BLaER1 (cell line): ENCODE measurements at regions not wholly inside any gene's neighbourhood (a gene's known extent, or its start where the extent isn't known, plus 50 kb on each side); places are given as distances from the start of the nearest gene placed in this dataset.

Experiments
- H3K27ac ChIP-seq: shearing (Covaris generic); formaldehyde crosslinking; 2 replicates; pipeline ENCODE4 v1.8.1; 2022
- H3K27me3 ChIP-seq: shearing (Covaris generic); formaldehyde crosslinking; 2 replicates; pipeline ENCODE4 v1.8.1; 2022
- H3K36me3 ChIP-seq: shearing (Covaris generic); formaldehyde crosslinking; 2 replicates; pipeline ENCODE4 v1.8.1; 2022
- H3K4me1 ChIP-seq: shearing (Covaris generic); formaldehyde crosslinking; 2 replicates; pipeline ENCODE4 v1.8.1; 2022
- H3K4me2 ChIP-seq: shearing (Covaris generic); formaldehyde crosslinking; 2 replicates; pipeline ENCODE4 v1.8.1; 2022
- H3K4me3 ChIP-seq: shearing (Covaris generic); formaldehyde crosslinking; 2 replicates; pipeline ENCODE4 v1.8.1; 2022
- H3K9ac ChIP-seq: shearing (Covaris generic); formaldehyde crosslinking; 2 replicates; pipeline ENCODE4 v1.8.1; 2022
- H3K9me3 ChIP-seq: shearing (Covaris generic); formaldehyde crosslinking; 2 replicates; pipeline ENCODE4 v1.8.1; 2022
- H4K20me1 ChIP-seq: shearing (Covaris generic); formaldehyde crosslinking; 2 replicates; pipeline ENCODE4 v1.8.1; 2022
- Cebpa-rat ChIP-seq: shearing (Covaris generic); IDR thresholded peaks from 2 replicates; pipeline ENCODE4 v1.8.1; 2022

GRCh38 chr5:126182971-126183695 lies 240.1 kb upstream of the GRAMD2B start:
- Histone ChIP-seq H3K4me1 (no peaks in the 10 kb centered on the region), H3K9me3 (no peaks in the 10 kb centered on the region), H3K4me2 (no peak overlapping the region), H3K36me3 (no peaks in the 10 kb centered on the region), H3K4me3 (no peak overlapping the region), H3K27ac (no peak overlapping the region), H3K27me3 (no peaks in the 10 kb centered on the region), H4K20me1 (no peaks in the 10 kb centered on the region), H3K9ac (no peak overlapping the region)
- TF ChIP-seq Cebpa-rat, result no peak

DNA sequence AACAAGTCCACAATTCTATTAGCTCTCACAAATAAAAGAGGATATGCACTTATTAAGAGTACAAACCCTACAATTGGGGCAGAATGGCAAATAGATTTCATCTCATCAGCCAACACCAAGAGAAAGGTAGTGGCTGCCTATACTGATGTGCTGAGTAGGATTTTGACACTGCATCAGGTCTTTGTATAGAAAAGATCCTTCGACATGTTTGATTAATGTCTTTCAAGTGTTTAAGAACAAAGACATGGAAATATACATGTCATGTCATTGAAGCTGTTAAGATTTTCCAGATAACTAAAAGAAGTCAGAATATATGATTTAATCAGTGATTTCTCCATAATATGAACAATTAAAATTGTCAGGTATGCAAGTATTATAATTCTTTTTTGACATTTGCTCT lies 238.7 kb upstream of the GRAMD2B start:
- Histone ChIP-seq H3K9ac (no peak overlapping the region), H3K4me2 (no peak overlapping the region), H3K27ac (no peak overlapping the region)

DNA sequence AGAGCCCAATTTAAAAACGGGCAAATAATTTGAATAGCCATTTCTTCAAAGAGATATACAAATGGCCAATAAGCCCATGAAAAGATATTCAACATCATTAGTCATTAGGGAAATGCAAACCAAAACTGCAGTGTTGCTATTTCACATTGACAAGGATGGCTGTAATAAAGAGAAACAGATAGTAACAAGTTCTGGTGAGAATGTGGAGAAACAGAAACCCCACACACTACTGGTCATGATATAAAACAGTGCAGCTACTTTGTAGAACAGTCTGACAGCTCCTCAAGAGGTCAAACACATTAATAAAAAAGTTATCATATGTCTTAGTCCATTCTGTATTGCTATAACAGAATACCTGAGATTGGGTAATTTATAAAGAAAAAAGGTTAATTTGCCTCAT lies 237.0 kb upstream of the GRAMD2B start:
- no peaks in the 10 kb centered on the region for H3K27me3 ChIP-seq
- H3K4me1 ChIP-seq, result no peaks in the 10 kb centered on the region
- no peak overlapping the region for H3K27ac ChIP-seq
- H4K20me1 ChIP-seq, result no peaks in the 10 kb centered on the region
- TF ChIP-seq Cebpa-rat, result no peak
- no peak overlapping the region for H3K9ac ChIP-seq
- H3K4me3 ChIP-seq, result no peak overlapping the region
- no peaks in the 10 kb centered on the region for H3K36me3 ChIP-seq
- H3K4me2 ChIP-seq, result no peak overlapping the region
- no peaks in the 10 kb centered on the region for H3K9me3 ChIP-seq

More for the DNA sequence above, 238.7 kb upstream of the GRAMD2B start:
- no peaks in the 10 kb centered on the region for H3K27me3 ChIP-seq
- H3K9me3 ChIP-seq, result no peaks in the 10 kb centered on the region
- no peaks in the 10 kb centered on the region for H4K20me1 ChIP-seq
- TF ChIP-seq Cebpa-rat, result no peak
- no peaks in the 10 kb centered on the region for H3K4me1 ChIP-seq
- no peaks in the 10 kb centered on the region for H3K36me3 ChIP-seq
- no peak overlapping the region for H3K4me3 ChIP-seq

GRCh38 chr5:126188804-126189203 lies 234.4 kb upstream of the GRAMD2B start:
- H3K36me3 ChIP-seq, result no peaks in the 10 kb centered on the region
- H3K4me3 ChIP-seq, result no peak overlapping the region
- H4K20me1 ChIP-seq, result no peaks in the 10 kb centered on the region
- H3K4me2 ChIP-seq, result no peak overlapping the region
- no peak overlapping the region for H3K9ac ChIP-seq
- no peak overlapping the region for H3K27ac ChIP-seq
- no peaks in the 10 kb centered on the region for H3K4me1 ChIP-seq
- H3K27me3 ChIP-seq, result no peaks in the 10 kb centered on the region
- no peak for TF ChIP-seq Cebpa-rat
- H3K9me3 ChIP-seq, result no peaks in the 10 kb centered on the region

- no peak overlapping the region for H3K4me3 ChIP-seq
- H3K9ac ChIP-seq, result no peak overlapping the region
- no peak overlapping the region for H3K4me2 ChIP-seq
- H4K20me1 ChIP-seq, result no peaks in the 10 kb centered on the region
- H3K4me1 ChIP-seq, result no peaks in the 10 kb centered on the region
- no peak overlapping the region for H3K27ac ChIP-seq
- no peaks in the 10 kb centered on the region for H3K27me3 ChIP-seq
- no peak for TF ChIP-seq Cebpa-rat
- H3K9me3 ChIP-seq, result no peaks in the 10 kb centered on the region
- no peaks in the 10 kb centered on the region for H3K36me3 ChIP-seq
Observed at GRCh38 chr5:126189231-126189630, 234.0 kb upstream of the GRAMD2B start.

DNA sequence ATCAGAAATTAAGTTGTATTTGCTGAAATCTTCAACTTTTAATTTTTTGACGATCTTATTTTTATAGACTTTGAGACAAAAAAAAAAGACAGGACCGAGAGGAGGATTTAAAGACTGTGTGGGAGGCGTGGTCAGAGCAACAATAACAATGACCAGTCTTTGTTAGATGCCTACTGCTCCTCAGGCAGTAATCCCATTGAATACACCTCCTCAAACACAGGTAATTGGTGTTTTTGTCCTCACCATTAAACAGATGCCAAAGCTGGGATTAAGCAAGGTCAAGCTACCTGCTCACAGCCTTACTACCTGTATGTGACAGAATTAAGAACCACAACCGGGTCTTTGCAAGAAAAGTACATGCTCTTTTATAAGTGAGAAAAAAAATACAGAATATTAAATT lies 233.3 kb upstream of the GRAMD2B start:
- no peaks in the 10 kb centered on the region for H3K27me3 ChIP-seq
- H3K9me3 ChIP-seq, result no peaks in the 10 kb centered on the region
- no peak overlapping the region for H3K4me3 ChIP-seq
- H3K36me3 ChIP-seq, result no peaks in the 10 kb centered on the region
- H3K9ac ChIP-seq, result no peak overlapping the region
- no peaks in the 10 kb centered on the region for H3K4me1 ChIP-seq
- H4K20me1 ChIP-seq, result no peaks in the 10 kb centered on the region
- H3K4me2 ChIP-seq, result no peak overlapping the region
- no peak overlapping the region for H3K27ac ChIP-seq
- no peak for TF ChIP-seq Cebpa-rat

DNA sequence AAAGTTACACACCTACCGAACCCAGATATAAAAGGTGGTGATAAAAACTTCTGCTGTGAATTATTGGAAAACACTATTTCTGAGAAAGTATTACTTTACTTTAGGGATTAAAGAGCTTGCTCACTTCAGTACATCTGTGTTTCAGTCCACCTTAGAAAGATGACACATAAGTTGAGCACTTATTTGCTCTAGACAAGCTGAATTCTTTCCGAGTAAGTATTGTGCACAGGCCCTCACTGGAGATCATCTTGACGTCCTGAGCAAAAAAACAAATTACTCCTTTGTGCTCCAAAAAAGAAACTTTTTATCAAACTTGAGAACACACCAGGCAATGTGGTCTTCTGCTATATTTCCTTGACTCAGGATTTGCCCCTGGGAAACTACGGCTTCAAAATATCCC lies 231.0 kb upstream of the GRAMD2B start:
- Histone ChIP-seq H3K4me1 (no peaks in the 10 kb centered on the region), H3K27ac (no peak overlapping the region), H3K9ac (no peak overlapping the region), H3K4me2 (no peak overlapping the region), H4K20me1 (no peaks in the 10 kb centered on the region), H3K36me3 (no peaks in the 10 kb centered on the region), H3K9me3 (no peaks in the 10 kb centered on the region), H3K27me3 (no peaks in the 10 kb centered on the region), H3K4me3 (no peak overlapping the region)
- TF ChIP-seq Cebpa-rat, result no peak

DNA sequence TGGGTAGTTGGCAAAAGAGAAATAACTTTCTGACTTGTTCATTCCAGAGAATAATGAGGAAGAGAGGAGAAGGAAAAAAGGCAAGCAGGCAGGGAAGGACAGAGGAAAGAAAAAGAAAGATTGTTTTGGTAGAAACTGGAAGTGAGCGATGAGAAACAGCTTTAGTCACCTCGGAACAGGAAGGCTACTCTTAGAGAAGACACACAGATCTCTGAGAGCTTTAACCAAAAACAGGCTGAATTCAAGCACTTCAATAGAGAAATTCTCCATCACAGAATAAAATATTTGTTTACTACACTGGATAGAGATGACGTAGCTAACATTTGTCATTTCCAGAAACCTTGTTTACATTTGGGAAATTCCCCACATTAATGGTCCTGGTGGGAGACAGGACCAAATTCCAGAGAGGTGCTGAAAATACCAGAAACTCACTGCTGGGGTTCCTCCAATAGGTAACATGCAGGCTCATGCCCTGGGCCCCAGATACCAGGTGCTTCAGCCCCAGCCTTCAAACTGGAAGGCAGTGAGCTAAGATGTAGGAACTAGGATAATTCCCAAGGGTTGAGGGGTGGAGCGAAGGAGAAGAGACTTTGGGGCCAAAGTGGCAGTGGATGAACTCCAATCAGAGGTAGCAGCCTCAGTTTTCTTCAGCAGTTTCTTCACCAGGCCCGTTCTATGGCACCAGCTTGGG lies 227.7 kb upstream of the GRAMD2B start:
- no peak overlapping the region for H3K4me3 ChIP-seq
- no peak overlapping the region for H3K27ac ChIP-seq
- no peaks in the 10 kb centered on the region for H3K27me3 ChIP-seq
- H3K4me2 ChIP-seq, result no peak overlapping the region
- no peak overlapping the region for H3K9ac ChIP-seq
- no peak for TF ChIP-seq Cebpa-rat
- H3K9me3 ChIP-seq, result no peaks in the 10 kb centered on the region
- H3K36me3 ChIP-seq, result no peaks in the 10 kb centered on the region
- H4K20me1 ChIP-seq, result no peaks in the 10 kb centered on the region
- H3K4me1 ChIP-seq, result no peaks in the 10 kb centered on the region

- H3K9me3 ChIP-seq, result no peaks in the 10 kb centered on the region
- H3K36me3 ChIP-seq, result no peaks in the 10 kb centered on the region
- H3K4me3 ChIP-seq, result no peak overlapping the region
- no peak overlapping the region for H3K27ac ChIP-seq
- no peaks in the 10 kb centered on the region for H3K4me1 ChIP-seq
- H4K20me1 ChIP-seq, result no peaks in the 10 kb centered on the region
- no peak for TF ChIP-seq Cebpa-rat
- no peak overlapping the region for H3K4me2 ChIP-seq
- H3K9ac ChIP-seq, result no peak overlapping the region
- no peaks in the 10 kb centered on the region for H3K27me3 ChIP-seq
Observed at GRCh38 chr5:126198531-126198930, 224.7 kb upstream of the GRAMD2B start.

GRCh38 chr5:126199467-126199866 lies 223.7 kb upstream of the GRAMD2B start:
- Histone ChIP-seq H3K9ac (no peak overlapping the region), H3K4me3 (no peak overlapping the region), H3K4me1 (no peaks in the 10 kb centered on the region)

More at GRCh38 chr5:126199467-126199866, 223.7 kb upstream of the GRAMD2B start:
- Histone ChIP-seq H3K36me3 (no peaks in the 10 kb centered on the region), H3K4me2 (no peak overlapping the region), H3K27me3 (no peaks in the 10 kb centered on the region), H4K20me1 (no peaks in the 10 kb centered on the region), H3K9me3 (no peaks in the 10 kb centered on the region), H3K27ac (no peak overlapping the region)
- TF ChIP-seq Cebpa-rat, result no peak
